GM23338 (cell line): ENCODE measurements at regions not wholly inside any gene's neighbourhood (a gene's known extent, or its start where the extent isn't known, plus 50 kb on each side); places are given as distances from the start of the nearest gene placed in this dataset.

Experiments
- CREB1 ChIP-seq: fragments of 250-450 bp; sonication (Bioruptor Pico); IDR thresholded peaks from 2 replicates; pipeline ENCODE4 v1.5.0; 2020; ENCODE audit warnings: low read depth, mild to moderate bottlenecking, moderate library complexity
- CTCF ChIP-seq, 2 experiments: fragments of 200-600 bp in 1 of 2; sonication (generic) in 1 of 2; conservative IDR thresholded peaks; 2 replicates each; pipeline versions ENCODE4 v1.5.1 to v1.6.1; 2016 to 2017; ENCODE audit warnings: antibody characterized with exemption in 2 of 2, low read depth in 2 of 2, mild to moderate bottlenecking in 2 of 2, moderate library complexity in 1 of 2
- REST ChIP-seq: IDR thresholded peaks from one replicate; pipeline ENCODE4 v1.6.1; 2018; ENCODE audit warnings: antibody characterized with exemption; ENCODE audit not compliant: unreplicated experiment
- ZNF331 ChIP-seq: fragments of 250-450 bp; sonication (Bioruptor Pico); IDR thresholded peaks from 2 replicates; pipeline ENCODE4 v1.5.0; 2020; ENCODE audit warnings: low read depth, mild to moderate bottlenecking, moderate library complexity
- TF ChIP-seq, protein P1 (sequence below): IDR thresholded peaks from 2 replicates; pipeline ENCODE4 v1.6.1; 2016; ENCODE audit warnings: antibody characterized with exemption

DNA sequence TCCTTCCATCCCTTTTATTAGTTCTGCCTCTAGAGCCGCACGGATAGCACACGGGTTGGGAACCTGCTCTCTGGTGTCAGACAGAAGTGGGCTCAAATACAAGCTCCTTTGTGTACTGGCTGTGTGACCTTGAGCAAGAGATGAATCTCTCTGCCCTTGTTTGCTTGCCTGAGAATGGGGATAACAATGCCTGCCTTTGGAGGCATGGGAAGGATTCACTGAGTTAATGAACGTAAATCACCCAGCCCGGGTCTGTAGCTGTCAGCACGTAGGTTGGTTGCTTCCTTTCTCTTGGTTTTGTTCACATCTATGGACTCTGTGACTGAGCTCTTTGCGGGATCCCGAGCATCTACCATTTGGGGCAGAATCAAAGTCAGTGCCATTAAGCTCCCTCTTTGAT lies 79.3 kb upstream of the NRXN3 start:
- no peak for TF ChIP-seq CTCF (conservative IDR thresholded peaks at IDR 0.05; ENCODE audit: low read depth in 2 of 2)
- TF ChIP-seq CREB1 (CRISPR knock-in tag): no peak
- TF ChIP-seq ZNF331: no peak
- TF ChIP-seq, protein P1, sequence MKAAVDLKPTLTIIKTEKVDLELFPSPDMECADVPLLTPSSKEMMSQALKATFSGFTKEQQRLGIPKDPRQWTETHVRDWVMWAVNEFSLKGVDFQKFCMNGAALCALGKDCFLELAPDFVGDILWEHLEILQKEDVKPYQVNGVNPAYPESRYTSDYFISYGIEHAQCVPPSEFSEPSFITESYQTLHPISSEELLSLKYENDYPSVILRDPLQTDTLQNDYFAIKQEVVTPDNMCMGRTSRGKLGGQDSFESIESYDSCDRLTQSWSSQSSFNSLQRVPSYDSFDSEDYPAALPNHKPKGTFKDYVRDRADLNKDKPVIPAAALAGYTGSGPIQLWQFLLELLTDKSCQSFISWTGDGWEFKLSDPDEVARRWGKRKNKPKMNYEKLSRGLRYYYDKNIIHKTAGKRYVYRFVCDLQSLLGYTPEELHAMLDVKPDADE: no peak
- TF ChIP-seq REST: no peak
